GM19193 (cell line): ENCODE measurements at regions not wholly inside any gene's neighbourhood (a gene's known extent, or its start where the extent isn't known, plus 50 kb on each side); places are given as distances from the start of the nearest gene placed in this dataset.

Experiments
- POLR2A ChIP-seq: IDR thresholded peaks from 4 replicates; pipeline ENCODE4 v1.6.1; 2011; ENCODE audit not compliant: insufficient read depth, insufficient read length; ENCODE audit errors: extremely low read depth

- TF ChIP-seq POLR2A: no peak
Observed at GRCh38 chr9:89877051-89878002, 272.5 kb downstream of the GADD45G start.

- no peak for TF ChIP-seq POLR2A
Observed at GRCh38 chr9:89878003-89878411, 273.2 kb downstream of the GADD45G start.

- TF ChIP-seq POLR2A: no peak
Observed at GRCh38 chr9:89878687-89879086, 273.9 kb downstream of the GADD45G start.

- no peak for TF ChIP-seq POLR2A
Observed at GRCh38 chr9:89879276-89879675, 274.5 kb downstream of the GADD45G start.

- TF ChIP-seq POLR2A: no peak
Observed at GRCh38 chr9:89879701-89880100, 274.9 kb downstream of the GADD45G start.

GRCh38 chr9:89880161-89880560 is 275.3 kb downstream of the GADD45G start:
- TF ChIP-seq POLR2A: no peak

GRCh38 chr9:89880721-89881120 is 275.9 kb downstream of the GADD45G start:
- no peak for TF ChIP-seq POLR2A

GRCh38 chr9:89881431-89881830 is 276.6 kb downstream of the GADD45G start:
- TF ChIP-seq POLR2A: no peak

- TF ChIP-seq POLR2A: no peak
Observed at GRCh38 chr9:89882930-89883361, 278.1 kb downstream of the GADD45G start.

GRCh38 chr9:89883401-89884341 is 278.9 kb downstream of the GADD45G start:
- no peak for TF ChIP-seq POLR2A

GRCh38 chr9:89884356-89885083 is 279.7 kb downstream of the GADD45G start:
- no peak for TF ChIP-seq POLR2A

- TF ChIP-seq POLR2A: no peak
Observed at GRCh38 chr9:89885156-89885555, 280.3 kb downstream of the GADD45G start.

- no peak for TF ChIP-seq POLR2A
Observed at GRCh38 chr9:89886281-89886700, 281.5 kb downstream of the GADD45G start.

- no peak for TF ChIP-seq POLR2A
Observed at GRCh38 chr9:89887286-89887685, 282.5 kb downstream of the GADD45G start.
